ENCODE measurements at regions not wholly inside any gene's neighbourhood (a gene's known extent, or its start where the extent isn't known, plus 50 kb on each side); places are given as distances from the start of the nearest gene placed in this dataset.

DNA sequence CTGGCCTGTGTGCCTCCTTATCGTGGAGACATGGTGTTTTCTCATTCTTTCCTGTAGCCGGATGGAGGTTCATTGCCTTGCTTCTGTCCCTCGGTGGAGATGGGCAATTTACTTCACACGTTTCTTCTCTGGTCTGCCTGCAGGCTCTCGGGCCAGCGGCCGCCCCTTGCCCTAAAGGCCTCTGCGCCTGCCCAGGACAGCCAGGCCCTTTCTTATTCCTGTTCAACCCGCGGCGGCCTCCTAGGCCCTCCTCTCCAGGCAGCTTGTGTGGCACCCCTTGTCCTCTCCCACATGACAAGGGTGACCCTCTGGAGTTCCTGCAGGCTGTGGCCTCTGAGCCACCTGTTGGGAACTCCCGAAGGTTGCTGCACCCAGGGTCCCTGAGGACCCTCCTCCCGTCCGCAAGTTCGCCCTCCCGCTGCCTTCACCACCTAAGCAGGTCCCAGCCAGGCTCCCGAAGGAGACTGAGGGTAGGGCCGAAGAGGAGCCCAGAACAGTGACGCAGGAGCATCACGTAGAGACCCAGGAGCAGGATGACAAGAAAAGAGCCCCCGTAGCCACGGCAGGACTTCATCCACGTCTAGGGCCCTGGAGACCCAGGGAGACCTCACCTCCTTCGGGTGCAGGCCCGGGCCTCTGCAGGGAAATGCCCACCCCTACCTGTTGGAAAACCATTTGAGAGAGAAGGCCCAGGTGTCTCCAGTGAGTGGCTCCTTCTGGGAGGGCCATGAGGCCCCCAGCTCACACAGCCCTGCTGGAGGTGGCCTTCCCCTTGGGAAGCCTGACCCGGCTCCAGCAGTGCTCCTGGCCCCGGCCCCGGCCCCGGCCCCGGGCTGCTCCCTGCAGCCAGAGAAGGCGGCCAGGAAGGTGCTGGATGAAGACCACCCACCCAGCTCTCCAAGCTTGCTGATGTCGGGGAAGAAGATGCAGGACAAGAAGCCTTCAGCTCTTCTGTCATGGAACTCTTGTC, 291.4 kb downstream of the TLE4 start:
- Histone ChIP-seq H3K27me3 (no peaks in the 10 kb centered on the region), H3K4me1 (no peaks in the 10 kb centered on the region), H3K4me3 (no peak overlapping the region), H3K9me3 (no peaks in the 10 kb centered on the region), H3K36me3 (no peaks in the 10 kb centered on the region), H3K27ac (no peak overlapping the region)
- intact Hi-C loops (cut with DNase I) = no loop called here
- no peak for TF ChIP-seq CTCF (IDR thresholded peaks at IDR 0.05)
- no peak for TF ChIP-seq POLR2AphosphoS5 (IDR thresholded peaks at IDR 0.05; ENCODE audit: insufficient read depth in 1 of 2, low read depth in 1 of 2)
- no peak for TF ChIP-seq POLR2A (IDR thresholded peaks at IDR 0.05)
- no peak for DNase-seq (ENCODE audit: extremely low spot score in 2 of 2)

GRCh38 chr9:79858508-79858907, 286.7 kb downstream of the TLE4 start:
- H3K4me1 ChIP-seq = no peaks in the 10 kb centered on the region
- intact Hi-C loops (cut with DNase I) = no loop called here
- no peaks in the 10 kb centered on the region for H3K27me3 ChIP-seq
- H3K36me3 ChIP-seq = no peaks in the 10 kb centered on the region
- H3K27ac ChIP-seq = no peak overlapping the region
- H3K9me3 ChIP-seq = no peaks in the 10 kb centered on the region
- TF ChIP-seq CTCF (IDR thresholded peaks at IDR 0.05) (no peak), POLR2A (IDR thresholded peaks at IDR 0.05) (no peak), POLR2AphosphoS5 (IDR thresholded peaks at IDR 0.05; ENCODE audit: insufficient read depth in 1 of 2, low read depth in 1 of 2) (no peak)
- no peak for DNase-seq (ENCODE audit: extremely low spot score in 2 of 2)
- H3K4me3 ChIP-seq = no peak overlapping the region

DNA sequence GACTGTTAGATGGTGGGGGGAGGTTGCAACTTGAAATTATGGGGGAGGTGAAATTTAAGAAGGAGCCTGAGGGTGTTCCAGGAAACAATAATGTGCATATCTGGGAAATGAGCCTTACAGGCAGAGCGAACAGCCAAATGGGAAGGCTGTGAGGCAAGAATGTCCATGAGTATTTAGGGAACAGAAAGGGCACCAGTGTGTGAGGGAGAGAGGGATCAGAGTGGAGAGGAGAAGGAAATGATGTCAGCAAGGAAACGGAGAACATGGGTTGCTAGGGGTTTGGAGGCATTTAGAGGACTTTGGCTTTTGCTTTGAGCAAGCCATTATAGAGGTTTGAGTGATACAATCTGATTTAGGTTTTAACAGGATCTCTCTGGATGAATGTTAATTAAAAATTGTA, 285.4 kb downstream of the TLE4 start:
- TF ChIP-seq CTCF (IDR thresholded peaks at IDR 0.05) (no peak), POLR2AphosphoS5 (IDR thresholded peaks at IDR 0.05; ENCODE audit: insufficient read depth in 1 of 2, low read depth in 1 of 2) (no peak), POLR2A (IDR thresholded peaks at IDR 0.05) (no peak)
- no peak for DNase-seq (ENCODE audit: extremely low spot score in 2 of 2)
- H3K4me3 ChIP-seq = no peak overlapping the region
- no peaks in the 10 kb centered on the region for H3K36me3 ChIP-seq
- no peaks in the 10 kb centered on the region for H3K4me1 ChIP-seq
- H3K27me3 ChIP-seq = no peaks in the 10 kb centered on the region
- intact Hi-C loops (cut with DNase I) = no loop called here
- no peak overlapping the region for H3K27ac ChIP-seq
- H3K9me3 ChIP-seq = no peaks in the 10 kb centered on the region

- Histone ChIP-seq H3K9me3 (peaks cover 4% of the 10 kb centered on the region), H3K4me1 (no peaks in the 10 kb centered on the region), H3K36me3 (no peaks in the 10 kb centered on the region), H3K27ac (no peak overlapping the region), H3K27me3 (no peaks in the 10 kb centered on the region), H3K4me3 (no peak overlapping the region)
- DNase-seq (ENCODE audit: extremely low spot score in 2 of 2) = no peak
- TF ChIP-seq POLR2A (IDR thresholded peaks at IDR 0.05) (no peak), CTCF (IDR thresholded peaks at IDR 0.05) (no peak), POLR2AphosphoS5 (IDR thresholded peaks at IDR 0.05; ENCODE audit: insufficient read depth in 1 of 2, low read depth in 1 of 2) (no peak)
- intact Hi-C loops (cut with DNase I) = no loop called here
Measured at GRCh38 chr9:79847074-79847473, 275.3 kb downstream of the TLE4 start.

Data from vagina (tissue), 2 donors.